VCaP (cell line): ENCODE measurements at regions not wholly inside any gene's neighbourhood (a gene's known extent, or its start where the extent isn't known, plus 50 kb on each side); places are given as distances from the start of the nearest gene placed in this dataset.

ENCODE experiments used
- H3K27ac ChIP-seq: fragments of 450-650 bp; 2 replicates; pipeline ENCODE4 v1.5.1; 2017
- TF ChIP-seq, protein P1 (sequence below): fragments of 450-650 bp; conservative IDR thresholded peaks from 2 replicates; pipeline ENCODE4 v1.5.1; 2017; ENCODE audit warnings: mild to moderate bottlenecking, moderate library complexity

DNA sequence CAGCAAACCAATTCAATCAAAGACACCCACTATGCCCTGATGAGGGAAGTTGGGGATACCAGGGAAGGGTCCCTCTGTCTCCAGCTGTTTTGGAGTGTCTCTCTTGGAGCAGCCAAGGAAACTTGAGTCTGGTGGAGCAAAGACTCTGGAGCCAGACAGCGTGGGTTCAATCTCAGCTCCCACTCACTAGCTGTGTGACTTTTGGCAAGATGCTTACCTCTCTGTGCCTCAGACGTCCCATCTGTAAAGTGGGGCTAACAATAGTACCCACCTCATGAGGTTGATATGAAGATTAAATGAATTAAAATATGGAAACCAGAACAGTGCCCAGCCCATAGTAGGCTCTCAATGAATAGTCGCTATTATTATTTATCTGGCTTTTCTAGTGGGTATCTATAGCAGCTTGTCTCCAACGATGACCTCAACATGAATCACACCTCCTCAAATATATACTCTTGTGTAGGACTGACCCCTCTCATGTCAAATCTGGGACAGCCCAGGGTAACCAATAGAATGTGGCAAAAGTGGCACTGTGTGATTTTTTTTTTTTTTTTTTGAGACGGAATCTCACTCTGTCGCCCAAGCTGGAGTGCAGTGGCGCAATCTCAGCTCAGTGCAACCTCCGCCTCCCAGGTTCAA lies 99.2 kb upstream of the FOXP4 start:
- TF ChIP-seq, protein P1, sequence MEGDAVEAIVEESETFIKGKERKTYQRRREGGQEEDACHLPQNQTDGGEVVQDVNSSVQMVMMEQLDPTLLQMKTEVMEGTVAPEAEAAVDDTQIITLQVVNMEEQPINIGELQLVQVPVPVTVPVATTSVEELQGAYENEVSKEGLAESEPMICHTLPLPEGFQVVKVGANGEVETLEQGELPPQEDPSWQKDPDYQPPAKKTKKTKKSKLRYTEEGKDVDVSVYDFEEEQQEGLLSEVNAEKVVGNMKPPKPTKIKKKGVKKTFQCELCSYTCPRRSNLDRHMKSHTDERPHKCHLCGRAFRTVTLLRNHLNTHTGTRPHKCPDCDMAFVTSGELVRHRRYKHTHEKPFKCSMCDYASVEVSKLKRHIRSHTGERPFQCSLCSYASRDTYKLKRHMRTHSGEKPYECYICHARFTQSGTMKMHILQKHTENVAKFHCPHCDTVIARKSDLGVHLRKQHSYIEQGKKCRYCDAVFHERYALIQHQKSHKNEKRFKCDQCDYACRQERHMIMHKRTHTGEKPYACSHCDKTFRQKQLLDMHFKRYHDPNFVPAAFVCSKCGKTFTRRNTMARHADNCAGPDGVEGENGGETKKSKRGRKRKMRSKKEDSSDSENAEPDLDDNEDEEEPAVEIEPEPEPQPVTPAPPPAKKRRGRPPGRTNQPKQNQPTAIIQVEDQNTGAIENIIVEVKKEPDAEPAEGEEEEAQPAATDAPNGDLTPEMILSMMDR, result no peak

DNA sequence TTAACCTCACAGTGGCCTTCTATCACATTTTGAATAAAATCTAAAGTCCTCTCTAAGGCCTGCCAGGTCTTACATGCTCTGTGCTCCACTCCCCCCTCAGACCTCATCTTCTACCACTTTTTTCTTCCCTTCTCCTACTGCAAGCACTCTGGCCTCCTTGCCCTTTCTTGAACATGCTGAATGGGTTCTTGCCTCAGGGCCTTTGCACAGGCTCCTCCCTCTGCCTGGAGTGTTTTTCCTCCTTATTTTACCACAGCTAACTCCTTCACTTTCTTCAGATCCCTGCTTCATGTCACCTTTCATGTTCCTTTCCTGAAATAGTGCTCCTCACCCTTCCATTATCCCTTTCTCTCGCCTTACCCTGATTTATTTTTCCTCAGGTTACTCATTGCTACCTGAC lies 97.9 kb upstream of the FOXP4 start:
- TF ChIP-seq, protein P1, result no peak
- H3K27ac ChIP-seq, result no peak overlapping the region

More for the DNA sequence above, 99.2 kb upstream of the FOXP4 start:
- H3K27ac ChIP-seq, result no peak overlapping the region

DNA sequence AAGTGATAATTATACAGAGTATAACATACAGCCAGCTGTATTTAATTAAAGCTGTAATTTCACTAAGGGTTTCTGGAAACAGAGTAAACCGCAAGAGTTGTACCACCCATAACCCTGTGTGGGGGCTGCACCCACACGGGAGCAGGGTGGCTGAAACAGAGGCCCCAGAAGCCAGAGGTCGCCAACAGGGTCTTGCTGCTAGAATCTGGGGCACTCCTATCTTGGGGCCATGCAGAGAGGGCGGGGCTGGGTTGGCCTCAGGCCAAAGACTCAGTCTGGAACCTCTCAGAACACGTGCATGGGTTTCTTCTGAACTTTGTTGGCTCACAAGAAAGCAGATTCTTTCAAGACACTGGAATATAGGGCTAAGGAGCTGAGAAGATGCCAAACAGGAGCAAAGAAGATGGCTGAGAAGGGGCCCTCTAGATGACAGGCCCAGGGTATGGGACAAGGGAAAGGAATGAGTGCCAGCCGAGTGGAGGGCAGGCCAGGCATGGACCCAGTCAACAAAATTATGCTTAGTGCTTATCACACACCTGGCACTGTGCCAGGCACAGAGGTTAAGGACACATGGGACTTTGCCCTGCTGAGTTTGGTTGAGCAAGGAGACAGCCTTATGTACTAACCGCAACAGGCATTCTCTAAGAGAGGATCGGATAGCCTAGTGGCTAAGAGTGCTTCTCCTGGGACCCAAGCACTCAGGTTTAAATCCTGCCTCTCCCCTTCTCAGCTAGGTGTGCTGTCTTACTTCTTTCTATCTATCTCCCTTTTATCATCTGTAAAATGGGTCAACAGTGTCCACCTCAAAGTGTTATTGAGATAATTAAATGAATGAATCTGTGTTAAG lies 96.6 kb upstream of the FOXP4 start:
- H3K27ac ChIP-seq, result no peak overlapping the region

DNA sequence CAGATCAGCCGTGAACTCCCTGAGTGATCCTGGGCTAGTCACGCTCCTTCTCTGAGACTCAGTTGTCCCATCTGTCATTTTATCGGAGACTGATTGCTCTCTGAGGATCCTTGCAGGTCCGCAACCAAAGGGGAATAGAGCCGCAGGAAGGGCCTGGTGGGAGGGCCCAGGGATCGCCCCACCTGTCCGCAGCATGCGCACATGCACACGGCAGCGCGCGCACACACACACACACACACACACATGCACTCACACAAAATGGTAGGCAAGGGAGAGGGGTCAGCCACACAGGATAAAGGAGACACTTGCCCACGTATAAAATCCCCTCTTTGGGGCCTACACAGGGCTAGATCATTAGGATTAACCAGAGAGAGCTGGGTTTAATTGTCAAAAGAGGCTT lies 95.6 kb upstream of the FOXP4 start:
- TF ChIP-seq, protein P1, result no peak

More for the DNA sequence above, 96.6 kb upstream of the FOXP4 start:
- TF ChIP-seq, protein P1, result no peak

DNA sequence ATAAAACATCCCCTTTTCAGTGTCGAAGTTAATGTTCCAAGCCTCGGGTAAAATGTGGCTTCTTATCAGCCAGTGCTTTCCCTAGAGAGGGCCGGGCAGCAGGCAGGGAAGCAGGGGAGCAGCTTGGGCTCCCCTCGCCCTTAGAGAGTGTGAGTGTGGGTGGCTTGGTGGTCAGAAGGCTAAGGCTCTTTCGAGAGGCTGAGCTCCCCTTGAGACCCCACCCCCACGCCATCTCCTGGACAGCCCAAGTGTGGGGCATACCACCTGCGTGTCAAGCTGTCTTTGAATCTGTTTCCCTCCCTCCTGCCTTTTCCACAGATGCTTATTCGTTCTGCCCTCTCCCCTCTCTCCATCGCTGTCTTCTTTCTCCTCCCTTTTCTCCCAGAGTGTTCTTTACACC lies 95.1 kb upstream of the FOXP4 start:
- no peak overlapping the region for H3K27ac ChIP-seq
- TF ChIP-seq, protein P1, result no peak

More for the DNA sequence above, 95.6 kb upstream of the FOXP4 start:
- H3K27ac ChIP-seq, result no peak overlapping the region

DNA sequence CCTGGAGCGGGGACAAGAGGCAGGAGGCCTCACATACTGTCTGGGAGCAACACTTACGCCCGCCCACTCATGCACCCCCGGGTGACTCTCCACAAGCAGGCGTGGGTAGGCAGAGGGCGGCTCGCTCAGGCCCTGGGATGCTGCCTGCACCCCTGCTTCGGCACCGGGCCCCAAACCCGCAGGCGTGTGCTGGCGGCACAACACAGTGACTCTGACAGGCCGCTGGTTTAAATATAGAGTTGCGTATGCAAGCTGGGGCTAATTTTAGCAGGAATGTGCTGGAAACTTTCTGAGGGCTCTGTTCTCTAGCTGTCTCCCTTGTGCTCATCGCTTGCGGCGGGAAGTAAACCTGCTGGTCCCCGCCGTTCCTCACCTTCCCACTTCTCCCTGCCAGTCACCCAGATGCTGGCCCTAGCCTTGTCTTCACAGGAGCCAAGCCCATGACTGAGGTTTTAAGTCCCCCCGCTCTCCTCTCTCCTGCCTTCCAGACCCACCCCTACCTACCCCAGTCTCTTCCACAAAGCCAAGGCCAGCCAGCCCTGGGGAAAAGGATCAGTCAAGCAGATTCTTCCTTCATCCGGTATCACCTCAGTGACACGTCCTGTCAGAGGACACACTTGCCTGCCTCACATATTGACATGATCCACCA lies 94.5 kb upstream of the FOXP4 start:
- TF ChIP-seq, protein P1, result no peak
- H3K27ac ChIP-seq, result no peak overlapping the region

DNA sequence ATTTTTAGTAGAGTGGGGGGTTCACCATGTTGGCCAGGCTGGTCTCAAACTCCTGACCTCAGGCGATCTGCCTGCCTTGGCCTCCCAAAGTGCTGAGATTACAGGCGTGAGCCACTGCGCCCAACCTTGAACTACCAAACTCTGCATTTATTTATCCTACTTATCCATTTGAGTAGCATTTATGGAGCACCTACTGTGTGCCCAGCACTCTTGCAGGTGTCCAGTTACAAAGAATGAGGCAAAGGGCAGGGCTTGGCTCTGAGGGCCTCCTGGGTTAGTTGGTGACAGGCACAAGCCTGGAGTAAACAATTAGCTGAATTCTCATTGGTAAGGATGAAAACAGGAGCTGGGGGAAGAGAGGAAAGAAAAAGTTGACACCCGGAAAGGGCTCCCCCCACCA lies 93.4 kb upstream of the FOXP4 start:
- H3K27ac ChIP-seq, result no peak overlapping the region

More for the DNA sequence above, 93.4 kb upstream of the FOXP4 start:
- TF ChIP-seq, protein P1, result no peak
